ENCODE measurements at regions not wholly inside any gene's neighbourhood (a gene's known extent, or its start where the extent isn't known, plus 50 kb on each side); places are given as distances from the start of the nearest gene placed in this dataset.

DNA sequence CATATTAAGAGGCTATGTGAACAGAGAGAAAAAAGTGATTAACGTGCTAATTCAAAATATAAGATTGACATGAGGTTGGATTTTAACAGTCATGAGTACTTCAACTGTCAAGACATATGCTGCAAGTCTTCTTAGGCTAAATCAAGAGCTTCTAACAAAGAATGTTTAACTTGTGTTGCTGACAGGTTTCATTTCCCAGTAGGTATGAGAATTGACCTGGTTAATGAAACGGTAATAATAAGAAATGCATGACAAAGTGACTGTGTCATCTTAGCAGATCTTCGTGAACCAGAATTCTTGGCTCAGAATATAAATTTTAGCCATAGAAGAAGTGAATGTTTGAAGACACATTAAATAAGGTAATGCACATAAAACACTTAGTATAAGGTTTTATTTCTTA is 132.6 kb upstream of the PTGFR start:
- no peak for TF ChIP-seq CTCF (IDR thresholded peaks at IDR 0.05; ENCODE audit: insufficient read depth, low read length)
- Histone ChIP-seq H3K27ac (replicated peaks) (no peak overlapping the region), H3K4me3 (replicated peaks; ENCODE audit: insufficient read depth, low read length) (no peak overlapping the region), H3K27me3 (ENCODE audit: insufficient read depth, poor library complexity, severe bottlenecking) (no peaks in the 10 kb centered on the region)
- no peak for DNase-seq (ENCODE audit: low read depth in 1 of 2, low spot score in 1 of 2)

DNA sequence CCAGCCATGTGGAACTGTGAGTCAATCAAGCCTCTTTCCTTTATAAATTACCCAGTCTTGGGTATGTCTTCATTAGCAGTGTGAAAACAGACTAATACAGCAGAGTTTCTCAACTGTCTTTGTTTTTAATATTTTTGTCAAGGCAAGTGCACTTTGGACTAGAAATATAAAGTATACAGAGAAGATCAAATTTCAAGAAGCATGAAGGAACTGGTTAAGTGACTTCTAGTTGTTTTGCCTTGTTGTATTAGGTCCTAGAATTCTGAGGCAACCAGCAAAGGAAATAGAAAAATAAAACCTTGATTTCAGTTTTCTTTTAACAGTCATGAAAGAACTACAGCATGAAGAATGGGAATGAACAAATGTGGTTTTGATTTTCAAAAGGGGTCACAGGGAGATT is 131.1 kb upstream of the PTGFR start:
- TF ChIP-seq POLR2AphosphoS5 (IDR thresholded peaks at IDR 0.05; ENCODE audit: low read depth) (no peak), SPI1 (IDR thresholded peaks at IDR 0.05; ENCODE audit: borderline replicate concordance, low read depth) (no peak), GABPA (IDR thresholded peaks at IDR 0.05; ENCODE audit: low read depth) (no peak), CTCF (IDR thresholded peaks at IDR 0.05; ENCODE audit: insufficient read depth, low read length) (no peak), REST (IDR thresholded peaks at IDR 0.05; ENCODE audit: insufficient replicate concordance, low read depth) (no peak)
- Histone ChIP-seq H3K27me3 (ENCODE audit: insufficient read depth, poor library complexity, severe bottlenecking) (no peaks in the 10 kb centered on the region), H3K4me3 (replicated peaks; ENCODE audit: insufficient read depth, low read length) (no peak overlapping the region), H3K27ac (replicated peaks) (no peak overlapping the region)
- no peak for DNase-seq (ENCODE audit: low read depth in 1 of 2, low spot score in 1 of 2)

- no peak for DNase-seq (ENCODE audit: low read depth in 1 of 2, low spot score in 1 of 2)
- TF ChIP-seq REST (IDR thresholded peaks at IDR 0.05; ENCODE audit: insufficient replicate concordance, low read depth) (no peak), SPI1 (IDR thresholded peaks at IDR 0.05; ENCODE audit: borderline replicate concordance, low read depth) (no peak), GABPA (IDR thresholded peaks at IDR 0.05; ENCODE audit: low read depth) (no peak), CTCF (IDR thresholded peaks at IDR 0.05; ENCODE audit: insufficient read depth, low read length) (no peak), POLR2AphosphoS5 (IDR thresholded peaks at IDR 0.05; ENCODE audit: low read depth) (no peak)
- Histone ChIP-seq H3K27ac (replicated peaks) (no peak overlapping the region), H3K27me3 (ENCODE audit: insufficient read depth, poor library complexity, severe bottlenecking) (no peaks in the 10 kb centered on the region), H3K4me3 (replicated peaks; ENCODE audit: insufficient read depth, low read length) (no peak overlapping the region)
Observed at GRCh38 chr1:78360584-78360983, 130.2 kb upstream of the PTGFR start.

DNA sequence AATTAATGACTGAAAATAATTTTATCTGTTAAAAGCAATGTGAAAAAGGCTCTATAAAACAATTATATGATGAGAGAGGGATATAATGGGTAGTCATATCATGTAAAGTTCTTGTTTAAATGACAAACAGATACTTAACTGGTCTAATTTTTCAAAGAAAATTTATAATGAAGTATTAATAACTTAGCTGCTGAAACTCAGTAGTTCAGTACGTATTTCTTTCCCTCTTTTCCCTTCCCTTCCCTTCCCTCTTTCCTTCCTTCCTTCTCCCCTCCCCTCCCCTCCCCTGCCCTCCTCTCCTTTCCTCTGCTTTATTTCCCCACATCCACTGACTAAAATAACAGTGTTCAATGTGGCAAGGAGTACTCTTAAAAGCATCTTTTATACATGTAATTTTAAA is 123.1 kb upstream of the PTGFR start:
- Histone ChIP-seq H3K27ac (replicated peaks) (no peak overlapping the region), H3K4me3 (replicated peaks; ENCODE audit: insufficient read depth, low read length) (no peak overlapping the region), H3K27me3 (ENCODE audit: insufficient read depth, poor library complexity, severe bottlenecking) (no peaks in the 10 kb centered on the region)
- DNase-seq (ENCODE audit: low read depth in 1 of 2, low spot score in 1 of 2), result no peak
- TF ChIP-seq POLR2AphosphoS5 (IDR thresholded peaks at IDR 0.05; ENCODE audit: low read depth), result no peak

Data from HL-60 (cell line).